Sigmoid colon (tissue), 4 donors: ENCODE measurements at regions not wholly inside any gene's neighbourhood (a gene's known extent, or its start where the extent isn't known, plus 50 kb on each side); places are given as distances from the start of the nearest gene placed in this dataset.

Source experiments
- EP300 ChIP-seq, 4 donors: sonication (generic); formaldehyde crosslinking; IDR thresholded peaks; one replicate each; pipeline ENCODE4 v1.6.1; 2017; ENCODE audit warnings: antibody characterized with exemption in 4 of 4
- TF ChIP-seq, protein P1 (sequence below), 4 experiments: fragments of 450-650 bp in 3 of 4; fragments of 200-600 bp in 1 of 4; IDR thresholded peaks; one replicate each; pipeline ENCODE4 v1.5.1; 2016 to 2019; ENCODE audit warnings: antibody characterized with exemption in 4 of 4, mild to moderate bottlenecking in 3 of 4, moderate library complexity in 2 of 4

DNA sequence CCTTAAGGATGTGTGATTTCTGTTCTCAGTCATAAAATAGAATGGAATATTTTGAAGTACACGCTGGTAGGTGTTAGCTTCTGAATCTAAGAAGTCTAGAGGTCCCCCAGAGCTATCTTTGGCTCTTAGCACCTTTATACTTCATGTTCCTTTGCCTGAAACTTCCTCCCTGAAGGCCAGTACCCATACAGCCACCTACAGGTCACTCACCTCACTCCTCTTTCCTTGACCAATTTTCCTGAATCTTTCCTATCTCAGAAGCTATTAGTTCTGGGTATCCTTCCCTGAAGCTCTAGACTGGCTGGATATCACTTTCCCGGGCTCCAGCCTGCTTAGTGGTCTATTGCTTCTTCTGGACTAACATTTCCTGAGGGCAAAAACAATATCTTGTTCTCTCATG, 93.4 kb upstream of the EDNRB start:
- TF ChIP-seq, protein P1, sequence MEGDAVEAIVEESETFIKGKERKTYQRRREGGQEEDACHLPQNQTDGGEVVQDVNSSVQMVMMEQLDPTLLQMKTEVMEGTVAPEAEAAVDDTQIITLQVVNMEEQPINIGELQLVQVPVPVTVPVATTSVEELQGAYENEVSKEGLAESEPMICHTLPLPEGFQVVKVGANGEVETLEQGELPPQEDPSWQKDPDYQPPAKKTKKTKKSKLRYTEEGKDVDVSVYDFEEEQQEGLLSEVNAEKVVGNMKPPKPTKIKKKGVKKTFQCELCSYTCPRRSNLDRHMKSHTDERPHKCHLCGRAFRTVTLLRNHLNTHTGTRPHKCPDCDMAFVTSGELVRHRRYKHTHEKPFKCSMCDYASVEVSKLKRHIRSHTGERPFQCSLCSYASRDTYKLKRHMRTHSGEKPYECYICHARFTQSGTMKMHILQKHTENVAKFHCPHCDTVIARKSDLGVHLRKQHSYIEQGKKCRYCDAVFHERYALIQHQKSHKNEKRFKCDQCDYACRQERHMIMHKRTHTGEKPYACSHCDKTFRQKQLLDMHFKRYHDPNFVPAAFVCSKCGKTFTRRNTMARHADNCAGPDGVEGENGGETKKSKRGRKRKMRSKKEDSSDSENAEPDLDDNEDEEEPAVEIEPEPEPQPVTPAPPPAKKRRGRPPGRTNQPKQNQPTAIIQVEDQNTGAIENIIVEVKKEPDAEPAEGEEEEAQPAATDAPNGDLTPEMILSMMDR (IDR thresholded peaks at IDR 0.05): no peak
- no peak for TF ChIP-seq EP300 (IDR thresholded peaks at IDR 0.05)
